Endodermal cell (in vitro differentiated cells): ENCODE measurements at regions not wholly inside any gene's neighbourhood (a gene's known extent, or its start where the extent isn't known, plus 50 kb on each side); places are given as distances from the start of the nearest gene placed in this dataset.

ENCODE experiments used
- DNase-seq: peaks from one replicate; pipeline ENCODE4 v3.0.0-alpha.2; 2017
- H3K27ac ChIP-seq: 2 replicates; pipeline ENCODE4 v1.5.1; 2013; ENCODE audit warnings: mild to moderate bottlenecking, low read depth, low read length, moderate library complexity
- H3K27me3 ChIP-seq: 2 replicates; pipeline ENCODE4 v1.6.1; 2013; ENCODE audit warnings: mild to moderate bottlenecking, low read length, moderate library complexity; ENCODE audit not compliant: insufficient read depth, control insufficient read depth, poor library complexity, severe bottlenecking
- H3K36me3 ChIP-seq: 2 replicates; pipeline ENCODE4 v1.7.0; 2013; ENCODE audit warnings: mild to moderate bottlenecking, low read length, moderate library complexity; ENCODE audit not compliant: control insufficient read depth, insufficient read depth
- H3K4me1 ChIP-seq: one replicate; pipeline ENCODE4 v1.7.0; 2013; ENCODE audit warnings: low read length; ENCODE audit not compliant: control insufficient read depth, insufficient read depth
- H3K4me3 ChIP-seq: 2 replicates; pipeline ENCODE4 v1.5.1; 2013; ENCODE audit warnings: mild to moderate bottlenecking, low read length, moderate library complexity
- H3K9ac ChIP-seq: 2 replicates; pipeline ENCODE4 v1.6.1; 2013; ENCODE audit warnings: mild to moderate bottlenecking, low read length, moderate library complexity; ENCODE audit not compliant: poor library complexity, severe bottlenecking; ENCODE audit errors: extremely low read depth
- H3K9me3 ChIP-seq: 2 replicates; pipeline ENCODE4 v1.6.1; 2013; ENCODE audit warnings: mild to moderate bottlenecking, low read length, moderate library complexity; ENCODE audit not compliant: control insufficient read depth
- H3K27ac Mint-ChIP-seq: 2 replicates; pipeline ENCODE4 v1.8.0; 2020; ENCODE audit warnings: mixed read lengths
- H3K27me3 Mint-ChIP-seq: 2 replicates; pipeline ENCODE4 v1.8.0; 2021; ENCODE audit warnings: mild to moderate bottlenecking, mixed read lengths; ENCODE audit not compliant: insufficient read depth
- H3K36me3 Mint-ChIP-seq: 2 replicates; pipeline ENCODE4 v1.8.0; 2020; ENCODE audit warnings: low read depth, mixed read lengths
- H3K4me1 Mint-ChIP-seq: 2 replicates; pipeline ENCODE4 v1.8.0; 2020; ENCODE audit warnings: mixed read lengths
- H3K4me3 Mint-ChIP-seq: 2 replicates; pipeline ENCODE4 v1.8.0; 2020; ENCODE audit warnings: mild to moderate bottlenecking, moderate library complexity, mixed read lengths
- H3K9me3 Mint-ChIP-seq: 2 replicates; pipeline ENCODE4 v1.8.0; 2020; ENCODE audit warnings: mild to moderate bottlenecking, mixed read lengths
- CTCF ChIP-seq: fragments of 200-600 bp; sonication (generic); conservative IDR thresholded peaks from 2 replicates; pipeline ENCODE4 v1.5.0; 2021; ENCODE audit warnings: antibody characterized with exemption, mild to moderate bottlenecking
- WGBS, 2 experiments: methylation state at CpG; one replicate each; pipeline versions ENCODE4 v1.1.5 to v1.1.7; 2013; ENCODE audit warnings: missing lambda C conversion rate in 2 of 2, mixed read lengths in 1 of 2; ENCODE audit not compliant: insufficient coverage in 1 of 2, insufficient read length in 1 of 2; 5-methylcytosine and 5-hydroxymethylcytosine counted together

- no peak for DNase-seq
- Mint-ChIP-seq H3K4me3 (no peak overlapping the region), H3K4me1 (no peaks in the 10 kb centered on the region), H3K27ac (no peak overlapping the region), H3K9me3 (peaks cover 2% of the 10 kb centered on the region), H3K27me3 (no peaks in the 10 kb centered on the region), H3K36me3 (no peaks in the 10 kb centered on the region)
- no peaks in the 10 kb centered on the region for H3K36me3 ChIP-seq
- no peaks in the 10 kb centered on the region for H3K27me3 ChIP-seq
- no peaks in the 10 kb centered on the region for H3K4me1 ChIP-seq
- H3K9ac ChIP-seq: no peak overlapping the region
- WGBS, 2 experiments: 92 to 93% methylated on average over 5 of the region's 5 CpGs
- H3K27ac ChIP-seq: no peak overlapping the region
- H3K9me3 ChIP-seq: no peaks in the 10 kb centered on the region
- no peak overlapping the region for H3K4me3 ChIP-seq
- no peak for TF ChIP-seq CTCF
These were observed 251.8 kb upstream of the ADARB2 start for GRCh38 chr10:1989090-1989489.

- Mint-ChIP-seq H3K4me3 (no peak overlapping the region), H3K9me3 (peaks cover 8% of the 10 kb centered on the region), H3K27me3 (no peaks in the 10 kb centered on the region), H3K36me3 (no peaks in the 10 kb centered on the region), H3K4me1 (peaks cover 5% of the 10 kb centered on the region), H3K27ac (no peak overlapping the region)
- Histone ChIP-seq H3K27me3 (no peaks in the 10 kb centered on the region), H3K9me3 (no peaks in the 10 kb centered on the region), H3K36me3 (no peaks in the 10 kb centered on the region), H3K9ac (no peak overlapping the region), H3K4me1 (no peaks in the 10 kb centered on the region), H3K4me3 (no peak overlapping the region), H3K27ac (no peak overlapping the region)
- DNase-seq: no peak
- TF ChIP-seq CTCF: no peak
- WGBS, 2 experiments: 83 to 94% methylated on average over 2 to 3 of the region's 3 CpGs
These were observed 244.7 kb upstream of the ADARB2 start for GRCh38 chr10:1981976-1982375.

- Histone ChIP-seq H3K9me3 (no peaks in the 10 kb centered on the region), H3K27me3 (no peaks in the 10 kb centered on the region), H3K9ac (no peak overlapping the region), H3K27ac (no peak overlapping the region), H3K4me1 (no peaks in the 10 kb centered on the region), H3K4me3 (no peak overlapping the region), H3K36me3 (no peaks in the 10 kb centered on the region)
- 85 to 100% methylated on average over 2 of the region's 3 CpGs for WGBS, 2 experiments
- DNase-seq: no peak
- Mint-ChIP-seq H3K4me1 (peaks cover 5% of the 10 kb centered on the region), H3K27ac (no peak overlapping the region), H3K9me3 (peaks cover 8% of the 10 kb centered on the region), H3K4me3 (no peak overlapping the region), H3K36me3 (no peaks in the 10 kb centered on the region), H3K27me3 (no peaks in the 10 kb centered on the region)
- no peak for TF ChIP-seq CTCF
These were observed 243.1 kb upstream of the ADARB2 start for GRCh38 chr10:1980459-1980858.
